HG03342 (cell line): ENCODE measurements at regions not wholly inside any gene's neighbourhood (a gene's known extent, or its start where the extent isn't known, plus 50 kb on each side); places are given as distances from the start of the nearest gene placed in this dataset.
"Not testable (repeated sequence)": the region's sequence is repeated elsewhere in the genome, so short reads cannot be mapped to it uniquely, and the experiment has no call there.

Experiments used
- ATAC-seq: cut with Tn5 transposase; IDR thresholded peaks from one replicate; pipeline ENCODE4 v1.9.1; 2021; ENCODE audit warnings: mild to moderate bottlenecking, moderate library complexity; ENCODE audit not compliant: unreplicated experiment

GRCh38 chr5:27091858-27092257 lies 53.5 kb upstream of the CDH9 start:
- ATAC-seq, result no peak

GRCh38 chr5:27088822-27089221 lies 50.4 kb upstream of the CDH9 start:
- ATAC-seq, result not testable (repeated sequence)
